Posterior cingulate gyrus (tissue), 11 donors: ENCODE measurements at regions not wholly inside any gene's neighbourhood (a gene's known extent, or its start where the extent isn't known, plus 50 kb on each side); places are given as distances from the start of the nearest gene placed in this dataset.

Source experiments
- DNase-seq, 10 donors: peaks; one replicate each; pipeline versions ENCODE4 v3.0.0 to v3.0.0-alpha.2; 2020 to 2021; ENCODE audit warnings: mixed read lengths in 3 of 10
- intact Hi-C: fragments of 100-400 bp; cut with DNase I; formaldehyde crosslinking; loops from one replicate; pipeline ENCODE4 v1.15.1; 2023

GRCh38 chr15:94535298-94536048 is 304.1 kb downstream of the MCTP2 start:
- DNase-seq, result no peak
- intact Hi-C loops, result no loop called here

GRCh38 chr15:94536549-94536948 is 305.2 kb downstream of the MCTP2 start:
- no peak for DNase-seq
- intact Hi-C loops, result no loop called here

- DNase-seq, result no peak
- intact Hi-C loops, result no loop called here
Measured at GRCh38 chr15:94538280-94538679, 306.9 kb downstream of the MCTP2 start.

DNA sequence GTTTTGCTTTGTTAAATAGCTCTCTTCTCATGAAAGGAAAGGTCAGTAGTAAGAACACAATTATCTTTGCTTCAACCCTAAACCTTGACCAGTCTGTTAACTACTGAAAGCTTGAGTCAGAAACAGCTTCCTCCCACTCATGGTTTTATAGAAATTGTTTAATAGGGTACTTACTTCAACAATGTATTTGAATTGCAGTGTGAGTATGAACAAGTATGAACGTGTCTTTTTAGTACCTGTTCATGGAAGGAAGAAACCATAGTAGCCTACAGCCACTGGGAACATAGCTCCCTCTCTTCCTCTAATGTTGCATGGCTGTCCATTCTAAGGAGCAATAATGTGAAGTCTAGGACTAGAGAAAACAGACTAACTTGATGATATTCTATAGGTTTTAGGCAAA is 311.0 kb downstream of the MCTP2 start:
- no peak for DNase-seq
- intact Hi-C loops, result no loop called here

GRCh38 chr15:94546808-94547207 is 315.4 kb downstream of the MCTP2 start:
- intact Hi-C loops, result no loop called here
- DNase-seq, result no peak

GRCh38 chr15:94547711-94548110 is 316.4 kb downstream of the MCTP2 start:
- intact Hi-C loops, result no loop called here
- DNase-seq, result no peak

DNA sequence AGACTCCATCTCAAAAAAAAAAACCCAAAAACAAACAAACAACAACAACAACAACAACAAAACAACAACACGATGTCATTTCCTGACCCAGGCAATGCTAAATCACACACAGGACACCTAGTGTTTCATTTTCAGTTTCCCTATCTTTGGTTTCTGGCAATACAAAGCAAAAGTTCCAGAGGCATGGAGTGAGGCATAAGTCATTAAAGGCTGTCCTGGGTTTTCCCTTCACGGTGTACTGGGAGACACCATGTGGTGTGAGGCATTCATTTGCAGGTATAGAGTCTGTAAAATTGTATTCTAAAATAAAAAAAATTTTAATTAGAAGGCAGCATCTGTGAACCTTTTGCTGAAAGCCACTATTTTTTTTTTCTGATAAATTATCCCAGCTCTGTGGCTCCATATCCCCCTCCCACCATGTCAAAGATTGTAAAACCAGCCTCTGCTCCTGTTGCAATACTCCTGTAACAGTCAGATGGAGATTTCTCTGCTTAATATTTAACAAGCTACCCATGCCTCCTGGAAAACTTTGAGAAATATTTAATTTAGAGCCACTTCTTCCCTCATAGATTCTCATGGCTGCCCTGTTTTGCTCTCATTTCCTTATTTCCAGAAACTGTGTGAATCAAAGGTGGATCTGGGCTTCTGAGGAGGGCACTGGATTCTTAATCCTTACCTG is 324.6 kb downstream of the MCTP2 start:
- intact Hi-C loops, result no loop called here
- DNase-seq, result no peak

GRCh38 chr15:94561036-94561689 is 329.8 kb downstream of the MCTP2 start:
- no peak for DNase-seq
- intact Hi-C loops, result no loop called here

DNA sequence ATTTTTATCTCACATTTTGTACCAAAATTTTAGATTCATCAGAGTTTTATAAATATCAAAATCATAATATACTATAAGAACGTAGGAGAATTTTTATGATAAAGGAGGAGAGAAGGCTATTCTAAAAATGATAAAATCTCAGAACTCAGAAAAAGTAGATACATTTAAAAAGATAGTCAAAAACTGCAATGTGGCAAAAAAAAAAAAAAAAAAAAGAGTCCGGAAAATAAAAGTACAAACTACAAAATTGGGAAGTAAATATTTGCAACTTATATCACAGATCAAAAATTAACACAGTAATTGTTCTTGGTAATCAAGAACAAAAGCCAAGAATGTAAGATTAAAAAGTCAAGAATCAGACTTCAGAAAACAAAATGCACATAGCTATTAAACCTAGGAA is 332.1 kb downstream of the MCTP2 start:
- intact Hi-C loops, result no loop called here
- DNase-seq, result no peak

DNA sequence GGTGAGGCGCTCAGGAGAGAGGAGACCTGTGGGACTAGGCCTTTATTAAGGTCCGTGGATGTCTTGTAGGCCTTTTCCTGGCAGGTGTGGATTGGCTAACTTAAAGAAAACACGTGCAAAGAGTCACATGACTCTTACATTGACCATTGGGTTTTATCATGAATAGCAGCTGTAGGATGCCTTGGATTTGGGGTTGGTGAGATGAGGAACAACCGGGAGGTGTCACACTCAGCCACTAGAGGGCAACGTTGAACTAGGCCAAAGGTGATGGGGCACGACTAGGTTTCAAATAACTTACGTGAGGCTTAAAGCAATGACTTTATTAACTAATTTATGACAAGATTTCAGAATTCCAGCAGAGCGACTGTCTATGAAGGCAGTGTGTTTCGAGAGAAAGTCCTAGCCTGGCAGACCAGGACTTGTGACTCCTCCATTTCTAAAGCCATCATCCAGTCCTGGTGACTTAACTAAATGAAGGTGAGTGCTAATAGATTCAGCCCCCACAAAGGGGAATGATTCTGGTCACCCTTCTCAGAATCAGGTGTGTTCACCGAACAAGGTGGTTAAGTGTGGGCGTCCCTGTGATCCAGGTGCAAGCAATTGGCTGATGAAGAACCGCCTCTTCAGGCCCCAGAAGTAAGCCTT is 345.6 kb downstream of the MCTP2 start:
- intact Hi-C loops, result no loop called here
- DNase-seq, result peak in 3 of 10 donors; percentile 11 to 31 (median 29)

GRCh38 chr15:94579286-94579685 is 347.9 kb downstream of the MCTP2 start:
- DNase-seq, result peak in 2 of 10 donors; percentile 13 to 55
- intact Hi-C loops, result no loop called here

GRCh38 chr15:94580211-94580885 is 349.0 kb downstream of the MCTP2 start:
- peak in 1 of 10 donors; percentile 52 for DNase-seq
- intact Hi-C loops, result no loop called here

DNA sequence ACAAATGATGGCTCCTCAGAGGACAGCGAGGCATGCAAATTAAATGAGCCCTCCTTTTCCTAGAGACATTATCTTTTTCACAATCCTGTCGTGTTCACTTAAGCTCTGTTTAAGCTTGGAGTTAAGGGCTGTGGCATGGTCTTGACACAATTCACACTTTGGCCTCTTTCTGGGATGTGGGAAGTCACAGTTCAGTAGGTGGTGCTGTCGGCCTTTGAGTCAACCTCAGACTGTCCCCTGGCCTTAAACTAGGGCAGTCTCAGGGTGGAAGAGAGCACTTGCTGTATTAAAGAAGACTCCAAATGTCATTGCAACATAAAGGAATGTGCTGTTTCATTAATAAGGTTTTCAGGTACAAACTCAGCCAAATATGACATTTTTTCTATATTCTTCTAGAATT is 351.0 kb downstream of the MCTP2 start:
- intact Hi-C loops, result no loop called here
- peak in 1 of 10 donors; percentile 10 for DNase-seq

DNA sequence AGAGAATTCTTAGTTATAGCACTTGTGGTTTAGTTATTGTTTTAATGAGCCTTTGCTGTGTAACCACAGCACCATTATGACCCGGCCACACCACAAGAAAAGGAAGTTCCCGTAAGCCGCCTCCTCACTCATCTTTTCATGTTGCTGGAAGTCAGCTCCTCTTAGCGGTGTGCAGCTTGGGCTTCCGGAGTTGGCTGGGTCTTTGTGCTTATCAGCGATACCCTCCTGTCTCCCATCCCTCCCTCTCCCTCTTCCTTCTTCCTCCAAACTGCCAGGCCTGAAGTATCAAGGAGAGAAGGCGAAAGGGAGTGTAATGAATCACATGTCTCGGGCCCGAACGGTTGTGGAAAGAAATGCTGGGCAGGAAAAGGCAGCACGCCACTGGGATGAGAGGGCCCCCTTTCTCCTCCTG is 353.5 kb downstream of the MCTP2 start:
- intact Hi-C loops, result no loop called here

DNA sequence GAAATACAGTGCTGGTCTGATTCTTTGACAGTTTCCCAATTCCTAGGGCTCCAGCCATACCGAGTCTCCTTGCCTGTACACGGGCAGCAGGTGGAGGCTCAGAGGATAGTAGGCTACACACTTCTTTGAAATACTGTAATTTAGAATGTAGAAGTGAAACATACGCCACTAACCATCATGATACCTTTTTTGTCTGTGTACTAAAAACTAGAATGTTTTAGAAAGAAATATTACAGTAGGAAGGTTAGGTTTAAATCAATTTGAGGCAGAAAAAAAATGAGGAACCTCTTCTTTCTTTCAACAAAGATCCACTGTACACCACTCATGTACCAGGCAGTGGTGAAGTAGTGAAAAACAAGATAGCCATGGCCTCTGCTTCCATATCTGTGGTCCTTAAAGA is 354.7 kb downstream of the MCTP2 start:
- intact Hi-C loops, result no loop called here

More for the DNA sequence above, 353.5 kb downstream of the MCTP2 start:
- DNase-seq, result no peak

GRCh38 chr15:94587113-94587512 is 355.8 kb downstream of the MCTP2 start:
- intact Hi-C loops, result no loop called here
- DNase-seq, result no peak

More for the DNA sequence above, 354.7 kb downstream of the MCTP2 start:
- no peak for DNase-seq

- no peak for DNase-seq
- intact Hi-C loops, result no loop called here
Measured at GRCh38 chr15:94588993-94589392, 357.6 kb downstream of the MCTP2 start.

- no peak for DNase-seq
- intact Hi-C loops, result no loop called here
Measured at GRCh38 chr15:94592495-94592894, 361.1 kb downstream of the MCTP2 start.

GRCh38 chr15:94596707-94597106 is 365.3 kb downstream of the MCTP2 start:
- DNase-seq, result no peak
- intact Hi-C loops, result no loop called here

GRCh38 chr15:94600505-94600904 is 369.1 kb downstream of the MCTP2 start:
- intact Hi-C loops, result no loop called here
- no peak for DNase-seq
